ENCODE measurements at regions not wholly inside any gene's neighbourhood (a gene's known extent, or its start where the extent isn't known, plus 50 kb on each side); places are given as distances from the start of the nearest gene placed in this dataset.

DNA sequence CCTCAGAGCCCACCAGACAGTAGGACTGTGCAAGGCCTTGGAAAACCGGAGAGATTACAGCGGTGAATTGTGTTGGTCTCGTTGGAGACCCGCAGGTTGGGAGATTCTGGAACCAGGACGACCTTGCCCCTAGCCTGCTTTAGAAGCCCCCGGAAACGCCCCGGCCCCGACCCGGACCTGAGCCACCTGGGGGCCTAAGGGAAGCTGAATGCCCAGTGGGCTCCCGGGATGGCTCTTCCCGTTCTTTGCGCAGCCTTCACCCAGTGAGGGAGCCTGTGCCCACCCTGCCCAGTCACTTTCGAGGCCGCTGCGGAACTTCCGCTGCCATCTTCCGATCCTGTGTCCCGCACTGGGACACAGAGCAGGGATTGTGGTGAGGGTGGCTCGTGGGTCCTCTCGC, 254.4 kb downstream of the FAM72C start:
- TF ChIP-seq EZH2 (IDR thresholded peaks at IDR 0.05; ENCODE audit: insufficient read depth, poor library complexity, severe bottlenecking) (no peak), EZH2phosphoT487 (IDR thresholded peaks at IDR 0.05; ENCODE audit: insufficient read depth, low read depth) (no peak)

All from GM23248 (cell line).